Left ventricle myocardium inferior (tissue), 1 donor: ENCODE measurements at regions not wholly inside any gene's neighbourhood (a gene's known extent, or its start where the extent isn't known, plus 50 kb on each side); places are given as distances from the start of the nearest gene placed in this dataset.
A peak's percentile ranks its signal among the peaks of the same experiment; 100 is the strongest.

Source experiments
- DNase-seq: peaks from one replicate; pipeline ENCODE4 v3.0.0-alpha.2; 2020
- H3K27ac ChIP-seq: fragments of 200-600 bp; replicated peaks from 2 replicates; pipeline ENCODE4 v1.8.0; 2021
- H3K27me3 ChIP-seq: fragments of 200-600 bp; 2 replicates; pipeline ENCODE4 v1.8.0; 2021; ENCODE audit warnings: low read depth
- H3K36me3 ChIP-seq: fragments of 200-600 bp; 2 replicates; pipeline ENCODE4 v1.8.0; 2021
- H3K4me1 ChIP-seq: fragments of 200-600 bp; 2 replicates; pipeline ENCODE4 v1.8.0; 2021
- H3K4me3 ChIP-seq: fragments of 200-600 bp; 2 replicates; pipeline ENCODE4 v1.8.0; 2021; ENCODE audit warnings: mild to moderate bottlenecking, moderate library complexity
- H3K9me3 ChIP-seq: fragments of 200-600 bp; replicated peaks from 2 replicates; pipeline ENCODE4 v1.8.0; 2021
- intact Hi-C: fragments of 100-400 bp; cut with micrococcal nuclease; formaldehyde crosslinking; loops from one replicate; pipeline ENCODE4 v1.11.0; 2022
- TF ChIP-seq, protein P1 (sequence below): fragments of 200-600 bp; IDR thresholded peaks from 2 replicates; pipeline ENCODE4 v1.8.0; 2021; ENCODE audit warnings: antibody characterized with exemption, mild to moderate bottlenecking, borderline replicate concordance
- donor health status: DM: no; HTN: yes; CAD: no; lungs with severe emphysema.

- intact Hi-C loops, result no loop called here
- H3K4me3 ChIP-seq, result no peak overlapping the region
- no peaks in the 10 kb centered on the region for H3K27me3 ChIP-seq
- DNase-seq, result no peak
- TF ChIP-seq, protein P1, sequence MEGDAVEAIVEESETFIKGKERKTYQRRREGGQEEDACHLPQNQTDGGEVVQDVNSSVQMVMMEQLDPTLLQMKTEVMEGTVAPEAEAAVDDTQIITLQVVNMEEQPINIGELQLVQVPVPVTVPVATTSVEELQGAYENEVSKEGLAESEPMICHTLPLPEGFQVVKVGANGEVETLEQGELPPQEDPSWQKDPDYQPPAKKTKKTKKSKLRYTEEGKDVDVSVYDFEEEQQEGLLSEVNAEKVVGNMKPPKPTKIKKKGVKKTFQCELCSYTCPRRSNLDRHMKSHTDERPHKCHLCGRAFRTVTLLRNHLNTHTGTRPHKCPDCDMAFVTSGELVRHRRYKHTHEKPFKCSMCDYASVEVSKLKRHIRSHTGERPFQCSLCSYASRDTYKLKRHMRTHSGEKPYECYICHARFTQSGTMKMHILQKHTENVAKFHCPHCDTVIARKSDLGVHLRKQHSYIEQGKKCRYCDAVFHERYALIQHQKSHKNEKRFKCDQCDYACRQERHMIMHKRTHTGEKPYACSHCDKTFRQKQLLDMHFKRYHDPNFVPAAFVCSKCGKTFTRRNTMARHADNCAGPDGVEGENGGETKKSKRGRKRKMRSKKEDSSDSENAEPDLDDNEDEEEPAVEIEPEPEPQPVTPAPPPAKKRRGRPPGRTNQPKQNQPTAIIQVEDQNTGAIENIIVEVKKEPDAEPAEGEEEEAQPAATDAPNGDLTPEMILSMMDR, result no peak
- H3K36me3 ChIP-seq, result no peaks in the 10 kb centered on the region
- peak overlapping the region; percentile 58 for H3K27ac ChIP-seq
- peaks cover 32% of the 10 kb centered on the region for H3K4me1 ChIP-seq
- H3K9me3 ChIP-seq, result no peaks in the 10 kb centered on the region
Observed at GRCh38 chr17:13405080-13405479, 196.6 kb downstream of the HS3ST3A1 start.

GRCh38 chr17:13403982-13404946 is 197.5 kb downstream of the HS3ST3A1 start:
- H3K4me3 ChIP-seq, result no peak overlapping the region
- no peak for DNase-seq
- peaks cover 36% of the 10 kb centered on the region for H3K4me1 ChIP-seq
- no peaks in the 10 kb centered on the region for H3K27me3 ChIP-seq
- TF ChIP-seq, protein P1, result no peak
- intact Hi-C loops, result no loop called here
- peak overlapping the region; percentile 58 for H3K27ac ChIP-seq
- H3K9me3 ChIP-seq, result no peaks in the 10 kb centered on the region
- no peaks in the 10 kb centered on the region for H3K36me3 ChIP-seq

- TF ChIP-seq, protein P1, result no peak
- intact Hi-C loops, result no loop called here
- no peaks in the 10 kb centered on the region for H3K36me3 ChIP-seq
- DNase-seq, result no peak
- peaks cover 33% of the 10 kb centered on the region for H3K4me1 ChIP-seq
- no peak overlapping the region for H3K27ac ChIP-seq
- H3K27me3 ChIP-seq, result no peaks in the 10 kb centered on the region
- H3K4me3 ChIP-seq, result no peak overlapping the region
- H3K9me3 ChIP-seq, result no peaks in the 10 kb centered on the region
Observed at GRCh38 chr17:13400491-13400890, 201.2 kb downstream of the HS3ST3A1 start.

- Histone ChIP-seq H3K27ac (no peak overlapping the region), H3K9me3 (no peaks in the 10 kb centered on the region), H3K27me3 (no peaks in the 10 kb centered on the region), H3K4me1 (peaks cover 23% of the 10 kb centered on the region), H3K4me3 (no peak overlapping the region), H3K36me3 (no peaks in the 10 kb centered on the region)
- intact Hi-C loops, result no loop called here
- TF ChIP-seq, protein P1, result no peak
- no peak for DNase-seq
Observed at GRCh38 chr17:13398853-13399252, 202.9 kb downstream of the HS3ST3A1 start.

GRCh38 chr17:13398091-13398490 is 203.6 kb downstream of the HS3ST3A1 start:
- H3K36me3 ChIP-seq, result no peaks in the 10 kb centered on the region
- no peaks in the 10 kb centered on the region for H3K27me3 ChIP-seq
- H3K27ac ChIP-seq, result no peak overlapping the region
- peaks cover 21% of the 10 kb centered on the region for H3K4me1 ChIP-seq
- intact Hi-C loops, result no loop called here
- H3K9me3 ChIP-seq, result no peaks in the 10 kb centered on the region
- H3K4me3 ChIP-seq, result no peak overlapping the region
- no peak for DNase-seq
- TF ChIP-seq, protein P1, result no peak
